ENCODE measurements at regions not wholly inside any gene's neighbourhood (a gene's known extent, or its start where the extent isn't known, plus 50 kb on each side); places are given as distances from the start of the nearest gene placed in this dataset.

DNA sequence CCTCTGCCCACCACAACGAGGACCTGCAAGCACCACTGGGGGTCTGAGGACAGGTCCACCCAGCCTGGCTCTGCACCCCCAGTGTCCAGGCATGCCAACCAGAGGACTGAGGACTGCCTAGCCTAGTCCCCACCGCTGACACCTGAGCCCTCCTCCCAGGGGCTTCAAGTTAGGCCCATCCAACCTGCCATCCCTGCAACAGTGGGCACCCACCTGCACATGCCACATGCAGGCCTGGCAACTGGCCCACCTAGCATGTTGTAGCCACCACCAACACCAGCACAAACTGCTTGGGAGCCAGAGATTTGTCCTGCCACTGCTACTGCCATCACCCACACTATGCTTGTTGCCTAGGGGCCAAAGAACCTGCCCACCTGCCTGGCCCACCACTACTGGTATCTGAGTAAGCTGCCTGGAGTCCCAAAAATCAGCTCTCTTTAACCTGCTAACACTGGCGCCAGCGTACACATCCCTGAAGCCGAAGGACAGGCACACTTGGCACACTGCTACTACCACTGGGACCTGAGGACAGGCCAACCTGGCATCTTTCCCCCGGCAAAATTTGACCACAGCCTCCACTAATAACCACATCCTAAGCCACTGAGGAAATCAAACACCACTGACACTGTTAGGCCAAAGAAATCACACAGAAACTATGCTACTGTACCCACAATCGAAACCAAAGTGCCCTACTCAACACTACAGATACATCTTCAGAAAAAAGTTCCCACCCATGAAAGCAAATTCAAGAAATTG, 61.5 kb downstream of the PSMG1 start:
- TF ChIP-seq, protein P1, sequence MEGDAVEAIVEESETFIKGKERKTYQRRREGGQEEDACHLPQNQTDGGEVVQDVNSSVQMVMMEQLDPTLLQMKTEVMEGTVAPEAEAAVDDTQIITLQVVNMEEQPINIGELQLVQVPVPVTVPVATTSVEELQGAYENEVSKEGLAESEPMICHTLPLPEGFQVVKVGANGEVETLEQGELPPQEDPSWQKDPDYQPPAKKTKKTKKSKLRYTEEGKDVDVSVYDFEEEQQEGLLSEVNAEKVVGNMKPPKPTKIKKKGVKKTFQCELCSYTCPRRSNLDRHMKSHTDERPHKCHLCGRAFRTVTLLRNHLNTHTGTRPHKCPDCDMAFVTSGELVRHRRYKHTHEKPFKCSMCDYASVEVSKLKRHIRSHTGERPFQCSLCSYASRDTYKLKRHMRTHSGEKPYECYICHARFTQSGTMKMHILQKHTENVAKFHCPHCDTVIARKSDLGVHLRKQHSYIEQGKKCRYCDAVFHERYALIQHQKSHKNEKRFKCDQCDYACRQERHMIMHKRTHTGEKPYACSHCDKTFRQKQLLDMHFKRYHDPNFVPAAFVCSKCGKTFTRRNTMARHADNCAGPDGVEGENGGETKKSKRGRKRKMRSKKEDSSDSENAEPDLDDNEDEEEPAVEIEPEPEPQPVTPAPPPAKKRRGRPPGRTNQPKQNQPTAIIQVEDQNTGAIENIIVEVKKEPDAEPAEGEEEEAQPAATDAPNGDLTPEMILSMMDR (IDR thresholded peaks at IDR 0.05) = no peak
- TF ChIP-seq POLR2A (IDR thresholded peaks at IDR 0.05) = no peak
- no peak for TF ChIP-seq POLR2AphosphoS5 (IDR thresholded peaks at IDR 0.05)

Measured in prostate gland (tissue), 2 donors.